ENCODE measurements at regions not wholly inside any gene's neighbourhood (a gene's known extent, or its start where the extent isn't known, plus 50 kb on each side); places are given as distances from the start of the nearest gene placed in this dataset.

DNA sequence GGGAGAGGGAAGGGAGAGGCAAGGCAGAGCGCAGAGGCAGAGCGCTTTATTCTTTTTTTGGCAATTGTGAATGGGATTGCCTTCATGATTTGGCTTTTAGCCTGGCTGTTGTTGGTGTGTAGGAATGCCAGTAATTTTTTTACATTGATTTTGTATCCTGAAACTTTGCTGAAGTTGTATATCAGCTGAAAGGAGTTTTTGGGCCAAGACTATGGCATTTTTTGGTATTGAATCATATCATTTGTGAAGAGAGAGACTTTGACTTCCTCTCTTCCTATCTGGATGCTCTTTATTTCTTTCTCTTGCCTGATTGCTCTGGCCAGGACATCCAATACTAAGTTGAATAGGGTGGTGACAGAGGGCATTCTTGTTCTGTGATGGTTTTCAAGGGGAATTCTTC lies 291.3 kb downstream of the REEP3 start:
- Mint-ChIP-seq H3K27ac (no peak overlapping the region), H3K9me3 (peaks cover 41% of the 10 kb centered on the region), H3K4me1 (no peaks in the 10 kb centered on the region), H3K4me3 (no peak overlapping the region), H3K36me3 (peaks cover 5% of the 10 kb centered on the region), H3K27me3 (ENCODE audit: insufficient read depth, low read depth) (no peaks in the 10 kb centered on the region)
- H3K27ac ChIP-seq: no peak overlapping the region
- H3K4me2 ChIP-seq: no peak overlapping the region
- no peaks in the 10 kb centered on the region for H3K27me3 ChIP-seq
- H2AFZ ChIP-seq (replicated peaks): no peak overlapping the region
- DNase-seq (ENCODE audit: low spot score): no peak
- H4K20me1 ChIP-seq (ENCODE audit: low read depth): no peaks in the 10 kb centered on the region
- TF ChIP-seq EZH2phosphoT487 (IDR thresholded peaks at IDR 0.05) (no peak), EZH2 (IDR thresholded peaks at IDR 0.05) (no peak), CTCF (IDR thresholded peaks at IDR 0.05) (no peak)
- H3K79me2 ChIP-seq (ENCODE audit: low read depth): no peaks in the 10 kb centered on the region
- H3K4me3 ChIP-seq: no peak overlapping the region
- H3K4me1 ChIP-seq: no peaks in the 10 kb centered on the region
- no peak overlapping the region for H3K9ac ChIP-seq
- H3K9me3 ChIP-seq (ENCODE audit: low read depth): no peaks in the 10 kb centered on the region
- H3F3A ChIP-seq (ENCODE audit: low read depth): no peaks in the 10 kb centered on the region
- H3K36me3 ChIP-seq: no peaks in the 10 kb centered on the region

- Mint-ChIP-seq H3K9me3 (peaks cover 10% of the 10 kb centered on the region), H3K36me3 (peaks cover 2% of the 10 kb centered on the region), H3K27ac (no peak overlapping the region), H3K4me3 (no peak overlapping the region), H3K4me1 (no peaks in the 10 kb centered on the region), H3K27me3 (ENCODE audit: insufficient read depth, low read depth) (peaks cover 3% of the 10 kb centered on the region)
- Histone ChIP-seq H3K9me3 (ENCODE audit: low read depth) (no peaks in the 10 kb centered on the region), H3K36me3 (no peaks in the 10 kb centered on the region), H3K79me2 (ENCODE audit: low read depth) (no peaks in the 10 kb centered on the region), H4K20me1 (ENCODE audit: low read depth) (no peaks in the 10 kb centered on the region), H2AFZ (replicated peaks) (no peak overlapping the region), H3K4me3 (no peak overlapping the region), H3K27me3 (no peaks in the 10 kb centered on the region), H3K4me2 (no peak overlapping the region), H3K27ac (no peak overlapping the region), H3F3A (ENCODE audit: low read depth) (peaks cover 4% of the 10 kb centered on the region), H3K9ac (no peak overlapping the region), H3K4me1 (no peaks in the 10 kb centered on the region)
- peak; percentile 67 for DNase-seq (ENCODE audit: low spot score)
- TF ChIP-seq EZH2phosphoT487 (IDR thresholded peaks at IDR 0.05) (no peak), CTCF (IDR thresholded peaks at IDR 0.05) (peak; percentile 87), EZH2 (IDR thresholded peaks at IDR 0.05) (peak; percentile 35)
These were observed 298.6 kb downstream of the REEP3 start for GRCh38 chr10:63819753-63820329.

GRCh38 chr10:63822496-63822895 lies 301.3 kb downstream of the REEP3 start:
- TF ChIP-seq CTCF (IDR thresholded peaks at IDR 0.05): no peak
- no peak for TF ChIP-seq EZH2phosphoT487 (IDR thresholded peaks at IDR 0.05)
- no peak for TF ChIP-seq EZH2 (IDR thresholded peaks at IDR 0.05)
- Histone ChIP-seq H3K9me3 (ENCODE audit: low read depth) (no peaks in the 10 kb centered on the region), H2AFZ (replicated peaks) (no peak overlapping the region), H3K79me2 (ENCODE audit: low read depth) (no peaks in the 10 kb centered on the region), H3K27me3 (no peaks in the 10 kb centered on the region), H3K4me2 (no peak overlapping the region), H3K27ac (no peak overlapping the region), H3K4me3 (no peak overlapping the region), H3K9ac (no peak overlapping the region), H3K4me1 (no peaks in the 10 kb centered on the region), H3F3A (ENCODE audit: low read depth) (peaks cover 4% of the 10 kb centered on the region), H3K36me3 (no peaks in the 10 kb centered on the region), H4K20me1 (ENCODE audit: low read depth) (no peaks in the 10 kb centered on the region)
- Mint-ChIP-seq H3K4me1 (no peaks in the 10 kb centered on the region), H3K4me3 (no peak overlapping the region), H3K27ac (no peak overlapping the region), H3K27me3 (ENCODE audit: insufficient read depth, low read depth) (peaks cover 3% of the 10 kb centered on the region), H3K36me3 (peaks cover 2% of the 10 kb centered on the region), H3K9me3 (peaks cover 3% of the 10 kb centered on the region)
- no peak for DNase-seq (ENCODE audit: low spot score)

Measured in neural progenitor cell (in vitro differentiated cells).